HEK293T (cell line): ENCODE measurements at regions not wholly inside any gene's neighbourhood (a gene's known extent, or its start where the extent isn't known, plus 50 kb on each side); places are given as distances from the start of the nearest gene placed in this dataset.

Experiments used
- SP1 ChIP-seq: fragments of 450-650 bp; IDR thresholded peaks from 2 replicates; pipeline ENCODE4 v1.6.1; 2017
- ZNF384 ChIP-seq: fragments of 450-650 bp; IDR thresholded peaks from 2 replicates; pipeline ENCODE4 v1.6.1; 2016

DNA sequence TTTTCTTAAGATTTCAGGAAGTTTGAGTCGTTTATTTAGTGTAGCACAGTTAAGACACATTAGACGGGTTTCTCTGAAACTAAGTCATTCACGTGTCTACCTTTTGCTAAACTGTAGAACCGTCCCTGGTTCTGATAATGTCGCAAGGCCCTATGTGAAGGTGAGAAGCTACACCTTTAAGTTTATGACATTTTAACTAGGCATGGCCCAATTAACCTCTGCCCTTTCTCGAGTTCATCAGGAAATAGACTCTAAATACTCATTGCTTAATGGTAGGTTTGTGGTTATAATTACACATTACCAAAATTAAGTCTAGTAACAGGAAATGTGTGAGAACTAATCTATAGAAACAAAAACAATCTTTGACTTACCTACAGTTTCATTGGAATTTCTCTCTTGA is 126.6 kb upstream of the FZD8 start:
- no peak for TF ChIP-seq SP1
- no peak for TF ChIP-seq ZNF384
